LNCAP (cell line): ENCODE measurements at regions not wholly inside any gene's neighbourhood (a gene's known extent, or its start where the extent isn't known, plus 50 kb on each side); places are given as distances from the start of the nearest gene placed in this dataset.

Experiments
- TF ChIP-seq, protein P1 (sequence below): fragments of 450-650 bp; IDR thresholded peaks from 2 replicates; pipeline ENCODE4 v1.5.1; 2017; ENCODE audit warnings: mild to moderate bottlenecking

GRCh38 chr6:45726444-45726843 is 289.2 kb downstream of the CLIC5 start:
- TF ChIP-seq, protein P1, sequence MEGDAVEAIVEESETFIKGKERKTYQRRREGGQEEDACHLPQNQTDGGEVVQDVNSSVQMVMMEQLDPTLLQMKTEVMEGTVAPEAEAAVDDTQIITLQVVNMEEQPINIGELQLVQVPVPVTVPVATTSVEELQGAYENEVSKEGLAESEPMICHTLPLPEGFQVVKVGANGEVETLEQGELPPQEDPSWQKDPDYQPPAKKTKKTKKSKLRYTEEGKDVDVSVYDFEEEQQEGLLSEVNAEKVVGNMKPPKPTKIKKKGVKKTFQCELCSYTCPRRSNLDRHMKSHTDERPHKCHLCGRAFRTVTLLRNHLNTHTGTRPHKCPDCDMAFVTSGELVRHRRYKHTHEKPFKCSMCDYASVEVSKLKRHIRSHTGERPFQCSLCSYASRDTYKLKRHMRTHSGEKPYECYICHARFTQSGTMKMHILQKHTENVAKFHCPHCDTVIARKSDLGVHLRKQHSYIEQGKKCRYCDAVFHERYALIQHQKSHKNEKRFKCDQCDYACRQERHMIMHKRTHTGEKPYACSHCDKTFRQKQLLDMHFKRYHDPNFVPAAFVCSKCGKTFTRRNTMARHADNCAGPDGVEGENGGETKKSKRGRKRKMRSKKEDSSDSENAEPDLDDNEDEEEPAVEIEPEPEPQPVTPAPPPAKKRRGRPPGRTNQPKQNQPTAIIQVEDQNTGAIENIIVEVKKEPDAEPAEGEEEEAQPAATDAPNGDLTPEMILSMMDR: no peak

DNA sequence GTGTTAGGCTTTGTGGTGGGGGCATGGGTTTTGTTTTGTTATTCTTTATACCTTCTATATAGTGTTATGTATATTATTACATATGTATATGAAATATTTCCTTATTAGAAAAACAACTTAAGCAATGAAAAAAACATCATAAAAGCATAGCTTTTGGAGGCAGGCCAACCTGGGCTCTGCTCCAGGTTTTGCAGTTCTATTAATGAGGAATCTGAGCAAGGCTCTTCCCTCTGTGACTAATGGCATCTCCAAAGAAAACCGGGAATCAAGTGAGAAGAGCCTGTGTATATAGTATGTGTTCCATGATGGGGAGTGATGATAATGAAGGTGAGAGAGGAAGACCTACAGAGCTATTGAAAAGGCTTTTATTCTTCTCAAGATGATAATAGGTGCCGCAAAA is 291.1 kb downstream of the CLIC5 start:
- TF ChIP-seq, protein P1: no peak

- TF ChIP-seq, protein P1: no peak
Measured at GRCh38 chr6:45724027-45724426, 291.6 kb downstream of the CLIC5 start.

- TF ChIP-seq, protein P1: no peak
Measured at GRCh38 chr6:45722876-45723275, 292.8 kb downstream of the CLIC5 start.

GRCh38 chr6:45721665-45722064 is 294.0 kb downstream of the CLIC5 start:
- TF ChIP-seq, protein P1: no peak

DNA sequence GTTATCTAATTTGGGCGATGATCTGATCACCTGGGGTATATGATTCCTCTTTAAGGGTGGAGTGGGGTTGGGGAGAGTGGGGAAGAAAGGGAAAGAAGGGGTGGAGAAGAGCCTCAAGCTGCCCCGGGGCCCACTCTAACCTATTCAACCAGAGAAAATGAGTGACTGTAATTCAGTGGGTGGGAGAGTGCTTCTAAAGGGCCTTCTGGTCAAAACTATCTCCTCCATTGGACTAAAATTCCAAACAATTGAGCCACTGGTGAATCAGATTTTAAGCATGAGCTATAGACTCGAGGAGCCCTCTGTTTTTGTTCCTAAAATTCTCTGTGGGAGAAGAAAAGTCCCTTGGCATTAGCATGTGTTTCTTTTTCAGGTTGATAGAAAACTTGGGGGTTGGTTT is 296.8 kb downstream of the CLIC5 start:
- TF ChIP-seq, protein P1: no peak

DNA sequence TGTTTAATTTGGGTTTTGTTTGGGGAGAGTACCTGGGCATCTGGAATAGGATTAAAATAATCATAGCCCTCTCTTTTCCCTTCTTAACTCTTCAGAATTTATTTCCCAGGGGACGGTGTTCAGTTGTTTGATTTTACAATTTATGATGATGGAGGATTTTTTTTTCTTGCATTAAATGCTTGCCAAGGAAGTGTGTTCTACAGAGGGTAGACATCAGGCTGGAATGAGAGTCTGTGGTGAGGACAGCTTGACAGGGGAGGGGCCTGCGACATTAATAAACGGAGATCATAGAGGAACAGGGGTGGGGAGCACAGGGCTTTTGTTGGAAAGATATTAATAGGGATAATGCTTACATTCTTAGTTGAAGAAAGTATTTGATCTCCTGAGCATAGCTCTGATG is 297.5 kb downstream of the CLIC5 start:
- TF ChIP-seq, protein P1: no peak

- TF ChIP-seq, protein P1: no peak
Measured at GRCh38 chr6:45717715-45718114, 297.9 kb downstream of the CLIC5 start.
